Endothelial cell of umbilical vein (primary cell): ENCODE measurements at regions not wholly inside any gene's neighbourhood (a gene's known extent, or its start where the extent isn't known, plus 50 kb on each side); places are given as distances from the start of the nearest gene placed in this dataset.

Source experiments
- BruUV-seq: library from RNA; stranded (reverse); fragments of 400-500 nt; replicated peaks from 2 replicates; lab custom pipeline; 2021; lab: Mats Ljungman, UMichigan
- CTCF ChIA-PET: fragments of 300-600, 350-600 bp; sonication (Branson Sonifier 250); formaldehyde crosslinking; loops from one replicate; lab custom pipeline; 2021; ENCODE audit warnings: antibody characterized with exemption, inconsistent platforms; lab: Charles Lee
- POLR2A ChIA-PET: fragments of 300-600, 350-600 bp; sonication (Branson Sonifier 250); formaldehyde crosslinking; loops from one replicate; lab custom pipeline; 2021; ENCODE audit warnings: antibody characterized with exemption, inconsistent platforms; lab: Charles Lee
- DNase-seq: peaks from one replicate; pipeline ENCODE4 v3.0.0-alpha.2; 2011; ENCODE audit warnings: low read depth, low spot score
- FAIRE-seq: peaks from 2 replicates; lab custom pipeline; 2011; peaks lifted over from hg19 to GRCh38; lab: Jason Lieb, UNC
- H2AFZ ChIP-seq: 2 replicates; pipeline ENCODE4 v1.6.0; 2012; ENCODE audit warnings: low read depth, low read length, control low read depth, inconsistent platforms
- H3K27ac ChIP-seq: 2 replicates; pipeline ENCODE4 v1.5.1; 2011; ENCODE audit warnings: low read depth, mild to moderate bottlenecking, control low read depth, low read length, moderate library complexity; ENCODE audit not compliant: insufficient read depth
- H3K27me3 ChIP-seq, 2 experiments: 2 replicates each; pipeline versions ENCODE4 v1.6.0 to v1.6.1; 2011; ENCODE audit warnings: low read length in 2 of 2, mixed read lengths in 1 of 2; ENCODE audit not compliant: control insufficient read depth in 2 of 2, insufficient read depth in 2 of 2
- H3K36me3 ChIP-seq, 2 experiments: 2 replicates in 1 of 2; 3 replicates in 1 of 2; pipeline ENCODE4 v1.5.1; 2011; ENCODE audit warnings: low read length in 2 of 2, mild to moderate bottlenecking in 1 of 2, moderate library complexity in 1 of 2; ENCODE audit not compliant: control insufficient read depth in 2 of 2, insufficient read depth in 2 of 2; ENCODE audit errors: extremely low read depth in 1 of 2
- H3K4me1 ChIP-seq: 3 replicates; pipeline ENCODE4 v1.5.1; 2011; ENCODE audit warnings: mild to moderate bottlenecking, low read length; ENCODE audit not compliant: control insufficient read depth, insufficient read depth; ENCODE audit errors: extremely low read depth
- H3K4me2 ChIP-seq: 2 replicates; pipeline ENCODE4 v1.6.1; 2011; ENCODE audit warnings: low read length, control low read depth, mixed read lengths; ENCODE audit not compliant: insufficient read depth
- H3K4me3 ChIP-seq, 3 experiments: fragments of 200-600 bp in 1 of 3; sonication (generic), shearing (Covaris generic) in 1 of 3; replicated peaks in 1 of 3; 2 replicates each; pipeline ENCODE4 v1.5.1; 2011 to 2016; ENCODE audit warnings: control low read depth in 3 of 3, low read length in 3 of 3, mild to moderate bottlenecking in 2 of 3, inconsistent platforms in 1 of 3, low read depth in 1 of 3, moderate library complexity in 1 of 3; ENCODE audit not compliant: insufficient read depth in 1 of 3
- H3K79me2 ChIP-seq: 2 replicates; pipeline ENCODE4 v1.6.0; 2012; ENCODE audit warnings: low read length, inconsistent platforms; ENCODE audit not compliant: control insufficient read depth, insufficient read depth
- H3K9ac ChIP-seq: replicated peaks from 2 replicates; pipeline ENCODE3; 2011; ENCODE audit warnings: low read length, control low read depth; ENCODE audit not compliant: insufficient read depth; ENCODE audit errors: extremely low read depth
- H3K9me1 ChIP-seq: replicated peaks from 3 replicates; pipeline ENCODE4 v1.6.0; 2011; ENCODE audit warnings: mild to moderate bottlenecking, low read length; ENCODE audit not compliant: control insufficient read depth, insufficient read depth; ENCODE audit errors: extremely low read depth
- H3K9me3 ChIP-seq: replicated peaks from 2 replicates; pipeline ENCODE4 v1.5.1; 2012; ENCODE audit warnings: low read length, inconsistent platforms; ENCODE audit not compliant: control insufficient read depth, insufficient read depth
- H4K20me1 ChIP-seq: replicated peaks from 2 replicates; pipeline ENCODE3; 2011; ENCODE audit warnings: mild to moderate bottlenecking, low read length; ENCODE audit not compliant: control insufficient read depth, insufficient read depth; ENCODE audit errors: extremely low read depth
- CTCF ChIP-seq, 2 donors: IDR thresholded peaks; 1 replicate in 1 of 2; 2 replicates in 1 of 2; pipeline ENCODE4 v1.5.1; 2011; ENCODE audit warnings: low read length in 2 of 2, mild to moderate bottlenecking in 2 of 2, moderate library complexity in 2 of 2, control low read depth in 1 of 2, inconsistent platforms in 1 of 2, low read depth in 1 of 2; ENCODE audit not compliant: insufficient read depth in 1 of 2; ENCODE audit errors: extremely low read depth in 1 of 2
- EZH2 ChIP-seq: IDR thresholded peaks from 2 replicates; pipeline ENCODE4 v1.6.1; 2012; ENCODE audit warnings: borderline replicate concordance, low read depth, mild to moderate bottlenecking, moderate library complexity, low read length, inconsistent platforms; ENCODE audit not compliant: severe bottlenecking
- GATA2 ChIP-seq: IDR thresholded peaks from 2 replicates; pipeline ENCODE4 v1.7.0; 2011; ENCODE audit warnings: low read depth, mild to moderate bottlenecking, moderate library complexity, mixed read lengths, low read length; ENCODE audit not compliant: insufficient read length, insufficient read depth
- MYC ChIP-seq: IDR thresholded peaks from one replicate; pipeline ENCODE4 v1.6.1; 2011; ENCODE audit warnings: mild to moderate bottlenecking, low read depth, low read length
- POLR2A ChIP-seq: IDR thresholded peaks from 2 replicates; pipeline ENCODE4 v1.6.1; 2012; ENCODE audit warnings: low read depth, mild to moderate bottlenecking, control low read depth, low read length
- POLR2AphosphoS5 ChIP-seq: IDR thresholded peaks from 2 replicates; pipeline ENCODE4 v1.6.1; 2012; ENCODE audit warnings: low read depth, mild to moderate bottlenecking, control low read depth, low read length, moderate library complexity; ENCODE audit not compliant: insufficient read depth
- dilution Hi-C: fragments of 300-500 bp; cut with MboI; formaldehyde crosslinking; loops from one replicate; pipeline ENCODE4 v1.15.0; 2019; ENCODE audit warnings: low sequenced_read_pairs; ENCODE audit not compliant: extremely low pct_ligation_motif_present
- intact Hi-C: fragments of 100-400 bp; cut with micrococcal nuclease; formaldehyde crosslinking; loops from one replicate; pipeline ENCODE4 v1.10.0; 2022

- BruUV-seq, result no TSS peak
- H3K9me3 ChIP-seq, result no peaks in the 10 kb centered on the region
- no peak overlapping the region for H3K27ac ChIP-seq
- no peak for FAIRE-seq
- no peaks in the 10 kb centered on the region for H4K20me1 ChIP-seq
- no peaks in the 10 kb centered on the region for H3K9me1 ChIP-seq
- TF ChIP-seq POLR2A (no peak), GATA2 (no peak)
- POLR2A ChIA-PET, result no interaction called here
- no peak for DNase-seq
- H3K36me3 ChIP-seq, result no peaks in the 10 kb centered on the region
- intact Hi-C loops, result loop anchor here (1.0 kb wide), 1 partner anchor 29 kb away; no protein-coding TSS in a partner anchor
- no peaks in the 10 kb centered on the region for H3K79me2 ChIP-seq
- peaks cover 4 to 15% of the 10 kb centered on the region in 2 experiments for H3K27me3 ChIP-seq
- H3K4me1 ChIP-seq, result no peaks in the 10 kb centered on the region
- H3K4me2 ChIP-seq, result no peak overlapping the region
- H2AFZ ChIP-seq, result no peak overlapping the region
- CTCF ChIA-PET, result no interaction called here
- dilution Hi-C loops, result no loop called here
- H3K4me3 ChIP-seq, result no peak overlapping the region
- H3K9ac ChIP-seq, result no peak overlapping the region
These were observed 59.8 kb upstream of the LGALSL start for GRCh38 chr2:64394153-64394552.

GRCh38 chr2:64396001-64396400 is 58.0 kb upstream of the LGALSL start:
- TF ChIP-seq MYC (no peak), EZH2 (no peak), CTCF (IDR thresholded peaks at IDR 0.05; ENCODE audit: extremely low read depth in 1 of 2, insufficient read depth in 1 of 2, low read depth in 1 of 2, low read length in 2 of 2) (no peak), GATA2 (no peak), POLR2AphosphoS5 (no peak), POLR2A (no peak)
- dilution Hi-C loops, result no loop called here
- H3K9me1 ChIP-seq, result no peaks in the 10 kb centered on the region
- H2AFZ ChIP-seq, result no peak overlapping the region
- ChIA-PET POLR2A (no interaction called here), CTCF (interaction anchor here (1.2 to 2.7 kb wide), 2 partner anchors 65 to 92 kb away, joined by 3 to 10 read pairs; no protein-coding TSS in a partner anchor)
- peaks cover 10 to 18% of the 10 kb centered on the region in 2 experiments for H3K27me3 ChIP-seq
- no peaks in the 10 kb centered on the region for H4K20me1 ChIP-seq
- intact Hi-C loops, result no loop called here
- BruUV-seq, result no TSS peak
- H3K9ac ChIP-seq, result no peak overlapping the region
- DNase-seq, result no peak
- H3K27ac ChIP-seq, result no peak overlapping the region
- FAIRE-seq, result no peak
- no peaks in the 10 kb centered on the region for H3K9me3 ChIP-seq
- H3K4me3 ChIP-seq, result no peak overlapping the region
- H3K4me2 ChIP-seq, result no peak overlapping the region
- H3K4me1 ChIP-seq, result no peaks in the 10 kb centered on the region
- H3K36me3 ChIP-seq, result no peaks in the 10 kb centered on the region
- H3K79me2 ChIP-seq, result no peaks in the 10 kb centered on the region
